Gastrocnemius medialis (tissue), 4 donors: ENCODE measurements at regions not wholly inside any gene's neighbourhood (a gene's known extent, or its start where the extent isn't known, plus 50 kb on each side); places are given as distances from the start of the nearest gene placed in this dataset.
A peak's percentile ranks its signal among the peaks of the same experiment; 100 is the strongest.

Source experiments
- ATAC-seq, 2 donors: fragments of 150-250 bp; one replicate each; pipeline ENCODE4 v1.9.1; 2016
- DNase-seq, 2 donors: peaks; one replicate each; pipeline ENCODE4 v3.0.0-alpha.2; 2019
- H3K27ac ChIP-seq, 4 donors: fragments of 200-600 bp; sonication (generic); 1 replicate in 1 of 4; 2 replicates in 3 of 4; pipeline ENCODE4 v1.5.1; 2016 to 2018; ENCODE audit warnings: mild to moderate bottlenecking in 2 of 4, moderate library complexity in 1 of 4
- H3K27me3 ChIP-seq, 3 donors: fragments of 200-600 bp; sonication (generic) in 2 of 3; 1 replicate in 1 of 3; 2 replicates in 2 of 3; pipeline versions ENCODE4 v1.5.1 to v1.6.0; 2016 to 2019; ENCODE audit warnings: mild to moderate bottlenecking in 1 of 3, moderate library complexity in 1 of 3
- H3K36me3 ChIP-seq, 2 donors: fragments of 200-600 bp; sonication (generic) in 1 of 2; one replicate each; pipeline ENCODE4 v1.5.1; 2017 to 2018
- H3K4me1 ChIP-seq, 2 donors: fragments of 200-600 bp; sonication (generic) in 1 of 2; one replicate each; pipeline ENCODE4 v1.5.1; 2016 to 2017; ENCODE audit warnings: mild to moderate bottlenecking in 2 of 2
- H3K4me3 ChIP-seq, 4 donors: fragments of 200-600 bp; sonication (generic) in 3 of 4; 1 replicate in 1 of 4; 2 replicates in 3 of 4; pipeline ENCODE4 v1.5.1; 2016 to 2019; ENCODE audit warnings: mild to moderate bottlenecking in 2 of 4
- H3K9me3 ChIP-seq, 3 donors: fragments of 200-600 bp; sonication (generic) in 2 of 3; 1 replicate in 1 of 3; 2 replicates in 2 of 3; pipeline ENCODE4 v1.5.1; 2016 to 2019
- POLR2A ChIP-seq, 2 donors: fragments of 450-650 bp; IDR thresholded peaks; one replicate each; pipeline ENCODE4 v1.6.1; 2017; ENCODE audit warnings: antibody characterized with exemption in 2 of 2, mild to moderate bottlenecking in 2 of 2, moderate library complexity in 2 of 2
- in situ Hi-C, 4 donors: fragments of 200-750 bp; cut with MboI; loops; one replicate each; pipeline versions ENCODE4 v1.15.0 to v1.8.0; 2017; ENCODE audit warnings: low sequenced_read_pairs in 4 of 4
- intact Hi-C: fragments of 100-400 bp; cut with DNase I; formaldehyde crosslinking; loops from one replicate; pipeline ENCODE4 v1.15.1; 2023; ENCODE audit warnings: low total_unique reads
- TF ChIP-seq, protein P1 (sequence below), 5 experiments: fragments of 450-650 bp in 3 of 5; fragments of 200-600 bp in 2 of 5; sonication (generic) in 2 of 5; IDR thresholded peaks in 4 of 5; conservative IDR thresholded peaks in 1 of 5; 1 replicate in 4 of 5; 2 replicates in 1 of 5; pipeline ENCODE4 v1.5.1; 2016 to 2019; ENCODE audit warnings: antibody characterized with exemption in 5 of 5, mild to moderate bottlenecking in 3 of 5, moderate library complexity in 3 of 5

DNA sequence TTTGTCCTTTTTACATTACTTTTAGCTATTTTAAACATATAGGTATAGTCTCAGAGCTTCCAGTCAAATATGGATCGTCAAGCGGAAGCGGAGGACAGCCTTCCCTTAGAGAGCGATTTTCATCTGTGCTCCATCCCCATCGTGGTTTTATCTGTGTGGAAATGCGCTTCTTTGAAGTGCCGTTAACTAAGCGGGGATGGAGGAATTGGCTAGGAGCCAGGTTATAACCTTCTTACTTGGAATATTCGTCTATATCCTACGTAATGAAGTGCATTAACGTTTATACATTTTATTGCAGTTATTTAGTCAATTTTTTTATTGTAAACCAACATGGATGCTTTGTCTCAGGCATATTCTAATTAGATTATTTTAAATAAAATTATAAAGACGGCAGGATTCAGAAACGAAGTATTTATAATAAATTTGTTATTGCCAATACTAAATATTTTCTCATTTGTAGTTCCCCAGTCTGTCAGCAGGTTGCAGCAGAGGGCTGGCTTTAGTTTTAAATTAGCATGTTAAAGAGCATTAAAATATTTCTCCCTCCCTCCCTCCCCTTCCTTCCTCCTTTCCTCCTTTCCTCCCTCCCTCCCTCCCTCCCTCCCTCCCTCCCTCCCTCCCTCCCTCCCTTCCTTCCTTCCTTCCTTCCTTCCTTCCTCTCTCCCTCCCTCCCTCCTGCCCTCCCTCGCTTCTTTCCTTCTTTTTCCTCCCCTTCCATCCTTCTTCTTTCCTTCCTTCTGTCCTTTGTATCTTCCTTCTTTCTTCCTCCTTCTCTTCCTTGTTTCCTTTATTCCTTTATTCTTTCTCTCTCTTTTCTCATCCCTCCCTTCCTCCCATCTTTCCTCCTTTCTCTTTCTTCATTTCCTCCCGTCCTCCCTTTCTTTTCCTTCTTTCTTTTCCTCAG, 80.6 kb upstream of the DOCK10 start:
- Histone ChIP-seq H3K27ac (no peak overlapping the region), H3K27me3 (no peaks in the 10 kb centered on the region), H3K36me3 (no peaks in the 10 kb centered on the region), H3K4me3 (no peak overlapping the region), H3K9me3 (no peaks in the 10 kb centered on the region), H3K4me1 (no peaks in the 10 kb centered on the region)
- TF ChIP-seq POLR2A (IDR thresholded peaks at IDR 0.05), result no peak
- TF ChIP-seq, protein P1, sequence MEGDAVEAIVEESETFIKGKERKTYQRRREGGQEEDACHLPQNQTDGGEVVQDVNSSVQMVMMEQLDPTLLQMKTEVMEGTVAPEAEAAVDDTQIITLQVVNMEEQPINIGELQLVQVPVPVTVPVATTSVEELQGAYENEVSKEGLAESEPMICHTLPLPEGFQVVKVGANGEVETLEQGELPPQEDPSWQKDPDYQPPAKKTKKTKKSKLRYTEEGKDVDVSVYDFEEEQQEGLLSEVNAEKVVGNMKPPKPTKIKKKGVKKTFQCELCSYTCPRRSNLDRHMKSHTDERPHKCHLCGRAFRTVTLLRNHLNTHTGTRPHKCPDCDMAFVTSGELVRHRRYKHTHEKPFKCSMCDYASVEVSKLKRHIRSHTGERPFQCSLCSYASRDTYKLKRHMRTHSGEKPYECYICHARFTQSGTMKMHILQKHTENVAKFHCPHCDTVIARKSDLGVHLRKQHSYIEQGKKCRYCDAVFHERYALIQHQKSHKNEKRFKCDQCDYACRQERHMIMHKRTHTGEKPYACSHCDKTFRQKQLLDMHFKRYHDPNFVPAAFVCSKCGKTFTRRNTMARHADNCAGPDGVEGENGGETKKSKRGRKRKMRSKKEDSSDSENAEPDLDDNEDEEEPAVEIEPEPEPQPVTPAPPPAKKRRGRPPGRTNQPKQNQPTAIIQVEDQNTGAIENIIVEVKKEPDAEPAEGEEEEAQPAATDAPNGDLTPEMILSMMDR (IDR thresholded peaks at IDR 0.05 in 4 of 5, conservative IDR thresholded peaks at IDR 0.05 in 1 of 5), result peak in 1 of 5 experiments; percentile 10
- ATAC-seq (no peak), DNase-seq (no peak)
- in situ Hi-C loops (loop anchor here in 1 of 4 donors (25.0 kb wide), 1 partner anchor 539 kb away; no protein-coding TSS in a partner anchor), intact Hi-C loops (loop anchor here (10.0 kb wide), 1 partner anchor 532 kb away; no protein-coding TSS in a partner anchor)

DNA sequence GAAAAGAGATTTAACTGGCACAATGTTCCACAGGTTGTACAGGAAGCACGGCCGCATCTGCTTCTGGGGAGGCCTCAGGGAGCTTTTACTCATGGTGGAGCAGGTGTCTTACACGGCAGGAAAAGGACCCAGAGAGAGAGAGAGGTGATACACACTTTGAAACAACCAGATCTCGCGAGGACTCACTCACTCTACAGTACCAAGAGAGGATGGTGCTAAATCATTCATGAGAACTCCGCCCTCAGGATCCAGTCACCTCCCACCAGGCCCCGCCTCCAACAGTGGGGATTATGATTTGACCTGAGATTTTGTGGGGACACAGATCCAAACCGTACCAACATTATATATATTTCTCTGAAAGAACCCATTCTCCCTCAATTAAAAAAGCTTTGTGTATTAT, 79.7 kb upstream of the DOCK10 start:
- DNase-seq (no peak), ATAC-seq (no peak)
- H3K36me3 ChIP-seq, result no peaks in the 10 kb centered on the region
- H3K4me1 ChIP-seq, result no peaks in the 10 kb centered on the region
- H3K4me3 ChIP-seq, result no peak overlapping the region
- H3K27me3 ChIP-seq, result no peaks in the 10 kb centered on the region
- H3K9me3 ChIP-seq, result no peaks in the 10 kb centered on the region
- in situ Hi-C loops (loop anchor here in 1 of 4 donors (25.0 kb wide), 1 partner anchor 540 kb away; no protein-coding TSS in a partner anchor), intact Hi-C loops (loop anchor here (10.0 kb wide), 1 partner anchor 533 kb away; no protein-coding TSS in a partner anchor)
- no peak for TF ChIP-seq POLR2A (IDR thresholded peaks at IDR 0.05)
- TF ChIP-seq, protein P1 (IDR thresholded peaks at IDR 0.05 in 4 of 5, conservative IDR thresholded peaks at IDR 0.05 in 1 of 5), result no peak
- no peak overlapping the region for H3K27ac ChIP-seq

GRCh38 chr2:225120186-225120585, 77.9 kb upstream of the DOCK10 start:
- ATAC-seq (no peak), DNase-seq (no peak)
- intact Hi-C loops, result loop anchor here (10.0 kb wide), 1 partner anchor 535 kb away; no protein-coding TSS in a partner anchor
- Histone ChIP-seq H3K4me1 (no peaks in the 10 kb centered on the region), H3K27me3 (no peaks in the 10 kb centered on the region), H3K9me3 (no peaks in the 10 kb centered on the region), H3K36me3 (no peaks in the 10 kb centered on the region), H3K27ac (no peak overlapping the region), H3K4me3 (no peak overlapping the region)
- in situ Hi-C loops, result loop anchor here in 1 of 4 donors (25.0 kb wide), 1 partner anchor 542 kb away; no protein-coding TSS in a partner anchor
- TF ChIP-seq POLR2A (IDR thresholded peaks at IDR 0.05), result no peak
- TF ChIP-seq, protein P1 (IDR thresholded peaks at IDR 0.05 in 4 of 5, conservative IDR thresholded peaks at IDR 0.05 in 1 of 5), result no peak

- DNase-seq (no peak), ATAC-seq (peak in 1 of 2 donors; percentile 39)
- intact Hi-C loops (no loop called here), in situ Hi-C loops (loop anchor here in 1 of 4 donors (25.0 kb wide), 1 partner anchor 545 kb away; no protein-coding TSS in a partner anchor)
- Histone ChIP-seq H3K36me3 (no peaks in the 10 kb centered on the region), H3K27ac (no peak overlapping the region), H3K27me3 (no peaks in the 10 kb centered on the region), H3K4me3 (no peak overlapping the region), H3K9me3 (no peaks in the 10 kb centered on the region), H3K4me1 (peaks cover 0 to 3% of the 10 kb centered on the region in 2 donors)
- TF ChIP-seq, protein P1 (IDR thresholded peaks at IDR 0.05 in 4 of 5, conservative IDR thresholded peaks at IDR 0.05 in 1 of 5), result no peak
- no peak for TF ChIP-seq POLR2A (IDR thresholded peaks at IDR 0.05)
These were observed 74.9 kb upstream of the DOCK10 start for GRCh38 chr2:225117051-225117716.
